ENCODE measurements at regions not wholly inside any gene's neighbourhood (a gene's known extent, or its start where the extent isn't known, plus 50 kb on each side); places are given as distances from the start of the nearest gene placed in this dataset.
"Not testable (repeated sequence)": the region's sequence is repeated elsewhere in the genome, so short reads cannot be mapped to it uniquely, and the experiment has no call there.

DNA sequence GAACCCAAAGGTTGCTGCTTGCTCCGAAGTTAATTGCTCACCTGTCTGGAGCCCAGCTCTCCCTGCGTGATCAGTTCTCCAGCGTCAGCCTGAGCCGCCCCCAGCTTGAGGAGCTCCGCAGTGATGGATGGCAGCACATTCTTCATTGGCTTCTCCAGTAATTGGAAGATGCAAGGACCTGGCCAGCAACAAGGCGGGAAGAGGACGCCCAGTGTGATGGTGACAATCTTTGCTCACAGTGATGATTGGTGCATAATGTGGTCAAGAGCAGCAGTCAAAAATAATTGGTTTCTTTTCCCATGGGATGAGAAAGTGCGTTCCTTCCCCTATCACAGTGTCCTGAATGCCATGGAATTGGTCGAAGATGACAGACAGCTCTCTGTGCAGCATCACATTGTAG, 102.4 kb upstream of the SPDYE9 start:
- not testable (repeated sequence) for DNase-seq (ENCODE audit: low spot score)

DNA sequence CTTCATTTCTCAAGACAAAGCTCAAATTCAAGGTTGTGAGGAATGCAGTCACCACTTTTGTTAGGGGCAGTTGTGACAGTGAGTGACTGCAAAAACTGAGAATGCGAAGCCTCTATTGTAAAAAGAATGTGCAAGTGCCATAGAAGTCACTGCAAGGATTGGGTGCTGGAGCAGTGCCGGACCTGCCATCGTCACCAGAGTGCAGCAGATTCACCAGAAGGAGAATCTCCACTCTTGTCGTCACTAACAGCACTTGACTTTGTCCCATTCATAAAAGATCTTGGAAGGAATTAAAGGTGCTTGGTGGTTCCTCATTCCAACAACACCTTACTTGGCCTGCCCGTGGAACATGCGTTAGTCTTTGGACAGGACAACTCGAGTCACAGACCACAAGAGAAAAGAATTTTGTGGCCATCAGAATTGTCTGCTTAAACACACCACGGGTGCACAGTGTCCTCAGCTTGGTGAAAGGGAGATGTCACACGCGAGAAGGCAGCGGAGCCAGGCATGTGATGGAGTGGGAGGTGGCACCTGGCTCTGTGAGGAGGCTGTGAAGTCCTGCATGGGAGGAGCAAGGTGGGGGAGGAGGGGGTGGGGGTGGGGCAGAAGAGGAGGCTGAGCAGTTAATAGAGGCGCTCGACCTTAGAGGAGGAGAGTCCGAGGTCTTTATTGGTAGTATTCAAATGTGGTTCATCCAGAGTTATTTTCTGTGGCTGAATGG, 100.9 kb upstream of the SPDYE9 start:
- H3K4me3 ChIP-seq; H2AFZ ChIP-seq; H3K27ac ChIP-seq; H4K20me1 ChIP-seq (ENCODE audit: insufficient read depth, poor library complexity, severe bottlenecking); H3K4me1 ChIP-seq (ENCODE audit: insufficient read depth); H3K9me3 ChIP-seq (ENCODE audit: low read depth); H3K79me2 ChIP-seq; H3K9me2 ChIP-seq (replicated peaks; ENCODE audit: insufficient read depth); H3K4me2 ChIP-seq; H3K36me3 ChIP-seq (replicated peaks; ENCODE audit: insufficient read depth, low read depth); H3K27me3 ChIP-seq; DNase-seq (ENCODE audit: low spot score): not testable (repeated sequence)
- WGBS (ENCODE audit: low lambda C conversion rate, missing lambda C conversion rate) = no CpG with 5 or more reads among the region's 14 CpGs

More for the DNA sequence above, 102.4 kb upstream of the SPDYE9 start:
- H3K9me2 ChIP-seq (replicated peaks; ENCODE audit: insufficient read depth); H4K20me1 ChIP-seq (ENCODE audit: insufficient read depth, poor library complexity, severe bottlenecking); H2AFZ ChIP-seq; H3K4me1 ChIP-seq (ENCODE audit: insufficient read depth); H3K79me2 ChIP-seq; H3K27ac ChIP-seq; H3K9me3 ChIP-seq (ENCODE audit: low read depth); H3K4me3 ChIP-seq; H3K36me3 ChIP-seq (replicated peaks; ENCODE audit: insufficient read depth, low read depth); H3K4me2 ChIP-seq; H3K27me3 ChIP-seq: not testable (repeated sequence)
- WGBS (ENCODE audit: low lambda C conversion rate, missing lambda C conversion rate) = 92% methylated on average over 7 of the region's 9 CpGs

DNA sequence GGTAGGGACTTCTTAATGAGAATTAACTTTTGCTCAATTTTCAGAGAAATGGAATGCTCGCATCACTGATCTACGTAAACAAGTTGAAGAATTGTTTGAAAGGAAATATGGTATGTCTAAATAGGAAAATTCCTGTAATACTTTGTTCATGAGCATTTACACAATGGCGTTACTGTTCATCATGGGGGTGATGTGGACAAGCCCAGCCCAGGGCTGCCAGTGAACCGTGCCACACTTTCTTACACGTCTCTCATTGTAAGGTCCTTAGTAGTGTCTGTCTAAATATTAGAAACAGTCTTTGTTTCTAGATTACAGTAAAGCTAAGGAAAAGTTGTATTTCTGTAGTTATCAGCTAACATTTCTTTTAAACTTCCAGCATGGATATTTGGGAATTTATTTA, 91.0 kb upstream of the SPDYE9 start:
- not testable (repeated sequence) for H3K4me3 ChIP-seq; H3K79me2 ChIP-seq; H4K20me1 ChIP-seq (ENCODE audit: insufficient read depth, poor library complexity, severe bottlenecking); H3K36me3 ChIP-seq (replicated peaks; ENCODE audit: insufficient read depth, low read depth); H3K9me2 ChIP-seq (replicated peaks; ENCODE audit: insufficient read depth); H3K27me3 ChIP-seq; H3K27ac ChIP-seq; H2AFZ ChIP-seq; H3K4me1 ChIP-seq (ENCODE audit: insufficient read depth); H3K4me2 ChIP-seq; DNase-seq (ENCODE audit: low spot score); H3K9me3 ChIP-seq (ENCODE audit: low read depth)
- WGBS (ENCODE audit: low lambda C conversion rate, missing lambda C conversion rate) = no CpG with 5 or more reads among the region's 5 CpGs

DNA sequence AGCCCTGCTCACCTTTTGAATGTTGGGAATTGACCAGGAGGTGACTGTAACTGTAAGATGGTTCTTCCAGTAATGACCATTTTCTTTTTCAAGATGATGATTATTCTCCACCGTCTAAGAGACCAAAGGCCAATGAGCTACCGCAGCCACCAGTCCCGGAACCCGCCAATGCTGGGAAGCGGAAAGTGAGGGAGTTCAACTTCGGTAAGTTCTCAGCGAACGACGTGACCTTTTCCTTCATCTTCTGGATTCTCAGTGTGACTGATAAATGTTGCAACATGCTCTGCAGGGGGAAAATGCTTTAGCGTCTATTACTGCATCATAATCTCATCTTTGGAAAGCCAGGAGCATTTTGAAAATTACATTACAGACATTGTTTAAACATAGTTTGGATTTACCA, 89.5 kb upstream of the SPDYE9 start:
- not testable (repeated sequence) for H3K27ac ChIP-seq; H4K20me1 ChIP-seq (ENCODE audit: insufficient read depth, poor library complexity, severe bottlenecking); H3K4me3 ChIP-seq; H3K27me3 ChIP-seq; H3K9me3 ChIP-seq (ENCODE audit: low read depth); DNase-seq (ENCODE audit: low spot score); H3K36me3 ChIP-seq (replicated peaks; ENCODE audit: insufficient read depth, low read depth); H3K9me2 ChIP-seq (replicated peaks; ENCODE audit: insufficient read depth); H3K79me2 ChIP-seq; H3K4me1 ChIP-seq (ENCODE audit: insufficient read depth); H3K4me2 ChIP-seq; H2AFZ ChIP-seq
- no CpG with 5 or more reads among the region's 10 CpGs for WGBS (ENCODE audit: low lambda C conversion rate, missing lambda C conversion rate)

DNA sequence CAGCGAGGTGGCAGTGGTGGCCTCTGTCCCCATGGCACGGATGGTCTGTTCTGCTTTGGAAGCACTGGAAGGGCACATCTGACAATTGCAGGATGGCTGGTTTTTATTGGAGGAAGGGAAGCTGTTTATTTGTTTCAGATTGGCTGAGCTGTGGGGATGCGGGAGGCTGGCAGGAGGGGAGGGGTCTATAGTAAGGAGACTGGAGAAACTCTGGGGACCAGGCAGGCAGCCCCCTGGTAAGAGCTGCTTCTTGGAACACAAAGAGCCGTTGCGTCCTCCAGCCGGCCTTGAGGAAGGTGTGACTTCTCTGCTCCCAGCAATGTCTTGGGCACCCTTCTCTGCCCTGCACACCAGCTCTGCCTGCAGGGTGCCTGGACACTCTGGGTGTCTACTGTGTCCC, 85.1 kb upstream of the SPDYE9 start:
- not testable (repeated sequence) for H3K9me2 ChIP-seq (replicated peaks; ENCODE audit: insufficient read depth); H3K4me2 ChIP-seq; H3K4me1 ChIP-seq (ENCODE audit: insufficient read depth); DNase-seq (ENCODE audit: low spot score); H3K9me3 ChIP-seq (ENCODE audit: low read depth); H3K27me3 ChIP-seq; H4K20me1 ChIP-seq (ENCODE audit: insufficient read depth, poor library complexity, severe bottlenecking); H3K36me3 ChIP-seq (replicated peaks; ENCODE audit: insufficient read depth, low read depth); H2AFZ ChIP-seq; H3K79me2 ChIP-seq; H3K27ac ChIP-seq; H3K4me3 ChIP-seq
- 87% methylated on average over 6 of the region's 6 CpGs for WGBS (ENCODE audit: low lambda C conversion rate, missing lambda C conversion rate)

DNA sequence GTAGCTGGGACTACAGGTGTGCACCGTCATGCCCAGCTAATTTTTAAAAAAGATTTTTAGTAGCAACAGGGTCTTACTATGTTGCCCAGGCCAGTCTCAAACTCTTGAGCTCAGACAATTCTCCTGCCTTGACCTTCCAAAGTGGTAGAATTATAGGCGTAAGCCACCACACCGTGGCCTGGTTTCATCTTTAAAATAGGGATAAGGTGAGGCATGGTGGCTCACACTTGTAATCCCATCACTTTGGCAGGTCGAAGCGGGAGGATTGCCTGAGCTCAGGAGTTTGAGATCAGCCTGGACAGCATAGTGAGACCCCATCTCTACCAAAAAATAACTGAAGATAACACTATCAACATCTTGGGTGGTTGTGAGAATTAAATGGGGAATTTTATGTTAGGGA, 84.6 kb upstream of the SPDYE9 start:
- not testable (repeated sequence) for H3K9me2 ChIP-seq (replicated peaks; ENCODE audit: insufficient read depth); H3K79me2 ChIP-seq; H3K27me3 ChIP-seq; DNase-seq (ENCODE audit: low spot score); H4K20me1 ChIP-seq (ENCODE audit: insufficient read depth, poor library complexity, severe bottlenecking); H3K4me1 ChIP-seq (ENCODE audit: insufficient read depth); H3K4me2 ChIP-seq; H2AFZ ChIP-seq; H3K36me3 ChIP-seq (replicated peaks; ENCODE audit: insufficient read depth, low read depth); H3K4me3 ChIP-seq; H3K9me3 ChIP-seq (ENCODE audit: low read depth); H3K27ac ChIP-seq
- 98% methylated on average over 5 of the region's 5 CpGs for WGBS (ENCODE audit: low lambda C conversion rate, missing lambda C conversion rate)

DNA sequence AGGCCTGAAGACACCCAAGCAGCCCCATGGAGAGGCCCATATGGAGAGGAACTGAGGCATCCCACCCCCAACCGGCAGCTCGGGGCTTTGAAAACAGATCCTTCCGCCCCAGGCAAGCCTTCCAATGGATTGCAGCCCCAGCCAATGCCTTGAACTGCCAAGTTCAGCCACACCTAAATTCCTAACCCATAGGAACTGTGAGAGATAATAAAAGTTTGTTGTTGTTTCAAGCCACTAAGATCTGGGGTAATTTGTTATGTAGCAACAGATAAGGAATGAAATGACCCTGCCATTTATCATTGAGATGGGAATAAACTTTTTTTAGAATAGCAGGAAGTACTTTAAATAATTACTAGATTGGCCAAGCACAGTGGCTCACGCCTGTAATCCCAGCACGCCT, 80.3 kb upstream of the SPDYE9 start:
- H3K79me2 ChIP-seq; H3K27me3 ChIP-seq; H3K27ac ChIP-seq; H3K4me3 ChIP-seq; DNase-seq (ENCODE audit: low spot score); H2AFZ ChIP-seq; H3K9me3 ChIP-seq (ENCODE audit: low read depth); H4K20me1 ChIP-seq (ENCODE audit: insufficient read depth, poor library complexity, severe bottlenecking); H3K36me3 ChIP-seq (replicated peaks; ENCODE audit: insufficient read depth, low read depth); H3K4me1 ChIP-seq (ENCODE audit: insufficient read depth); H3K4me2 ChIP-seq; H3K9me2 ChIP-seq (replicated peaks; ENCODE audit: insufficient read depth): not testable (repeated sequence)
- no CpG with 5 or more reads among the region's 5 CpGs for WGBS (ENCODE audit: low lambda C conversion rate, missing lambda C conversion rate)

DNA sequence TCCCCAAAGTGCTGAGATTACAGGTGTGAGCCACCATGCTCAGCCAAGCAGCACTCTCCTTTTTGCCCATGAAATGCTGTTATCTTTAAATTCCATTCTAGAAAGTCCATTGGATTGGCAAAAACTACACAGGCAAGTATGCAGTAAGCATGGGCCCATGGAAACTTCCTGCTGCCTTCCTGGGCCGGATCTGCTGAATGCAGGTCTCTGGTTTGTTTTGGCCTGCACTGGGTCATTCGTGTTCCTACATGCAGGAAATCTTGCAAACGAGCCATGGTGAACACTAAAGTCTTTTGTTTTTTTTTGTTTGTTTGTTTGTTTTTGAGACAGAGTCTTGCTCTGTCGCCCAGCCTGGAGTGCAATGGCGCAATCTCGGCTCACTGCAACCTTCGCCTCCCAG, 76.8 kb upstream of the SPDYE9 start:
- H3K36me3 ChIP-seq (replicated peaks; ENCODE audit: insufficient read depth, low read depth); H4K20me1 ChIP-seq (ENCODE audit: insufficient read depth, poor library complexity, severe bottlenecking): not testable (repeated sequence)
- 83% methylated on average over 5 of the region's 7 CpGs for WGBS (ENCODE audit: low lambda C conversion rate, missing lambda C conversion rate)

DNA sequence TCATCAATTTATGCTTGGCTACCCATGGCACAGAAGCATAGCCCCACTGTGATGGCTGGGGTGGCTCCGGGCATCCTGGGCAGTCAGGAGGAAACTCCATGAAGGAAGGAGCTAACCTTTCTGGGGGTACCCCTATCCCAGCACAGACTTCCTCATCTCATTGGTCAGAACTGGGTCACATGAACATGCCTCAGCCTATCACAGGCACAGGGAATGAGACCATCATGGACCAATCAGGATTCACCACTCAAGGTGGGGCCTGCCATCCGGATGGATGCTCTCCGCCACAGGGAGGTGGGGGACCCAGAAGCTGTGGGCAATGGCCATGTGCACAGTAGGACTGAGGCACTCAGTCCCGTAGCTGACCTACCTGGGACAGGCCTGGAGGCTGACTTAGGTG, 75.9 kb upstream of the SPDYE9 start:
- H3K36me3 ChIP-seq (replicated peaks; ENCODE audit: insufficient read depth, low read depth); H2AFZ ChIP-seq; H3K9me3 ChIP-seq (ENCODE audit: low read depth); H3K4me1 ChIP-seq (ENCODE audit: insufficient read depth); H3K27me3 ChIP-seq; H3K79me2 ChIP-seq; H3K9me2 ChIP-seq (replicated peaks; ENCODE audit: insufficient read depth); H4K20me1 ChIP-seq (ENCODE audit: insufficient read depth, poor library complexity, severe bottlenecking); H3K27ac ChIP-seq; H3K4me3 ChIP-seq; DNase-seq (ENCODE audit: low spot score); H3K4me2 ChIP-seq: not testable (repeated sequence)
- no CpG with 5 or more reads among the region's 4 CpGs for WGBS (ENCODE audit: low lambda C conversion rate, missing lambda C conversion rate)

More for the DNA sequence above, 76.8 kb upstream of the SPDYE9 start:
- not testable (repeated sequence) for H3K9me2 ChIP-seq (replicated peaks; ENCODE audit: insufficient read depth); H3K27ac ChIP-seq; H3K79me2 ChIP-seq; H3K4me2 ChIP-seq; H3K4me1 ChIP-seq (ENCODE audit: insufficient read depth); DNase-seq (ENCODE audit: low spot score); H3K4me3 ChIP-seq; H3K27me3 ChIP-seq; H3K9me3 ChIP-seq (ENCODE audit: low read depth); H2AFZ ChIP-seq
